GM19452 (cell line): ENCODE measurements at regions not wholly inside any gene's neighbourhood (a gene's known extent, or its start where the extent isn't known, plus 50 kb on each side); places are given as distances from the start of the nearest gene placed in this dataset.

Source experiments
- ATAC-seq: cut with Tn5 transposase; IDR thresholded peaks from one replicate; pipeline ENCODE4 v1.9.1; 2021; ENCODE audit not compliant: unreplicated experiment

DNA sequence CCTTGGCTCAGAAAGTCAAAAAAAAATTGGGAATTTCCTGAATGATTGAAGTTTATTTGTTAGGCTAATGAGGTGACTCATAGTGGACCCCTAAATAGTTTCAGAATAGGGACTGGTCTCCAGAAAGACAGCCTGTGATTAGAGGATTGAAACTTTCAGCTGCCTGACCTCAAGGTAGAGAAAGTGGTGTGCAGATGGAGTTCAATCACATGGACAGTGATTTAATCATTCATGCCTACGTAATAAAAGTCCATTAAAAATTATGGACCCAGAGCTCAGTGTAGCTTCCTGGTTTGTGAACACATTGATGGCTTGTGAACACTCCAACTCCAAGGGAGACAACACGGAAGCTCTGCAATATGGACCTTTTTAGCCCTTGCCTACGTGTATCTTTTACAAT, 533.2 kb upstream of the PCDH9 start:
- no peak for ATAC-seq

DNA sequence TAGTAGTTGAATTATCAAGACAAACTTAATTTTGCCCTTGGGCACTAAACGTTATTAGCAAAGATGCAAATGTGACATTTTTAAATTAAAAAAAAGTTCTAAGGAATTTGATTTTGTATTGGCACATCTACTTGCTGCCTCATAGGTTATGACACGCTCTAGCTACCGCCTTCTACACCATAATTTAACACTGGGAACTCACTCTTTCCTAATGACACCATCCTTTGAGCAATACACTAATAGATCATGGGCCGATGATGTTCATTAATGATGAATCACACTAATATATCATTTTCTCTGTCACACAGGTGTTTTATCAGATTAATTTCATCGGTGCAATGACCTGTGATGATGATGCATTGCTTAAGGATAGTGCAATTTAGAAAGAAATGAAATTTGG, 528.8 kb upstream of the PCDH9 start:
- ATAC-seq: no peak

DNA sequence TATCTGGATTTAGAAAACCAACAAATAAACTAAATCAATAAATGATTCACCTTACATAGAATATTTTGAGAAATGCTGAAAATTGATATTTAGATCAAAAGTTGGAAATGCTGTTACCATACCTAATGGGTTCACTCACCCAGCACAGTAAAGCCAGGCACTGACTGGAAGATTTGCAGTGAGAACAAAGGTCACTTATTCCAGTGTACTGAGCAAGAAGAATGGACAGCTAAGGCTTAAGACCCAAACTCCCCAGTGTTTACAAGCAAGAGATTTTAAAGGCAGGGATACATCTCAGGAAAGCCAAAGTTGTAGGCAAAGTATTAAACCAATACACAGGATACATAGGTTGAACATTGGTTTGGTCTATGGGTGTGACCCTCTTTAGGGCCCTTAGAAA, 523.9 kb upstream of the PCDH9 start:
- ATAC-seq: no peak

DNA sequence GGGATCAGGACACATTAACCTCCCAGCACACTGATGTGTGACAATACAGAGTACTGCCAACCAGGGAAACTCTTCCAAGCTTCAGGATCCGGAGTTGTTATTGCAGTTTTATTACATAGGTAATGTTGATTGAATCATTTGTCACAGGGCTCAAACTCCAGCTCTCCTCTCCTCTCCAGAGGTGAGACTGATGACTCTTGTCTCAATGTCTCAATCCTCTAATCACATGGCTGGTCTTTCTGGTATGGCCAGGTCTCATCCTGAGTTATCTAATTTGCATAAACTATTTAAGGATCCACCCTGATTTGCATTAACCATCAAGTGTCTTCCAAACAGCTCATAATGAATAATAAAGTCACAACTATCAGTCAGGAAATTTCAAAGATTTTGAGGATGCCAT, 522.6 kb upstream of the PCDH9 start:
- ATAC-seq: no peak

DNA sequence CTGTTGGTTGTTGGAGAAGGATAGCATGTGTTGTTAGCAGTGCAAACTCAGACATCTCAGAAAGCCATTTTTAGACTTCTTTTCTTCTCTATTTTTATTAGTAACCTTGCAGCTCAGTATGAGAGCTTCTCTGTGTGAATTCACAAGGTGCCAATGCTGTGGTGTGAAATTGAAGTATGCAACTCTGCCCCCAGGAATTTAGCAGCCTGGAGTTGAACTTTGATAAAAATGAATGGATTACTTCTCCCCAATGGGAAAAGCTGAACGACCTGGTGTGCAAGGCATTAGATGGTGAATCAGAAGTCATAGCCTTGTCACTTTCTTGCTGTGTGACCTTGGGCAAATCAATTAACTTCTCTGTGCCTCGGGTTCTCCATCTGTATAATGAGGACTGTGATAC, 512.3 kb upstream of the PCDH9 start:
- ATAC-seq: no peak

DNA sequence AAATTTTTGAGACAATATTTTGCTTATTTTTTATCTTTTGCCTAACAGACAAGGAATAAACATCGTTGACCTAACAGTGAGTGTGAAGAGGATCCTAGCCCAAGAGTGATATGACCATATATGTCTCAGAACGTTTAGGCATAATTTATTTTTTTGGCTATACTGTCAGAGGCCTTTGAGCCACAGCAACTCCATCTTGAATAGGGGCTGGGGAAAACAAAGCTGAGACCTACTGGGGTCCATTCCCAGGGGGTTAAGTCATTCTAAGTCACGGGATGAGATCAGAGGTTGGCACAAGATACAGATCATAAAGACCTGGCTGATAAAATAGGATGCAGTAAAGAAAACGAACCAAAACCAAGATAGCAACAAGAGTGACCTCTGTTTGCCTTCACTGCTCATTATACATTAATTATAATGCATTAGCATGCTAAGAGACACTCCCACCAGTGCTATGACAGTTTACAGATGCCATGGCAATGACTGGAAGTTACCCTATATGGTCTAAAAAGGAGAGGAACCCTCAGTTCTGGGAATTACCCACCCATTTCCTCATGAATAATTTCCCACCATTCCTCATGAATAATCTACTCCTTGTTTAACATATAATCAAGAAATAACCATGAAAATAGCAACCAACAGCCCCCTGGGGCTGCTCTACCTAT, 510.9 kb upstream of the PCDH9 start:
- no peak for ATAC-seq

DNA sequence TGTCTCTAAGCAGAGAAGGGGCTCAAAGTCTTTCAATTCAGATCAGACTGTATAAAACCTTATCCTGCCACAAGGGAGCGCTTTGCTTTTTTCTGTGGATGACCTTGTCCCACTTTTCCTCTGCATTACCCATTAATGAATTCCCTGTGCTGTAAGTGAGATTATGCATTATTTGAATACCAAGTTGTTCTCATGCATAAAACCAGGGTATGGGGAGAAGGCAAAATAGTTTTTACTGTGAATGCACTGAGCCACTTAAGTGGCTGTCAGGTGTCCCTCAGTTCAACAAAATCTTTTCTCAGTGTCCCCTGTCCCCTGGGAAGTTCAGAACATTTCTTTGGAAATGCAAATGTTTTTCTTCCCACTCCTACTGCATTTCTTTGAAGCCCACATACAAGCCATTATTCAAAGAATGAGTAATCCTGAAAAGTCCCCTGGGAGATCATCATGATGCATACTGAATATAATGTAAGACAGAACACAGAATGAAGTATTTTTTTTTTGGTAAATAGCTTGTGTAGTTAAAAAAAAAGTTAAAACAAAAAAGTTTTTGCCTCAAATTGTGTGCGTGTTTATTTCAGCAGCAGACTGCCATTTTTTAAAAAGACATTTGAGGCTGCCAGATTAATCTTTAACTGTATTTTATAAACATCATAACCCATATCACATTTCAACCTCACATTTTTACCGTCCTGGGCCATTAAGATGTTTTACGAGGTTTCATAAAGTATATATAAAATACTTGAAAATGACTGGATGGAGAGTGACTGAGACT, 506.7 kb upstream of the PCDH9 start:
- no peak for ATAC-seq

DNA sequence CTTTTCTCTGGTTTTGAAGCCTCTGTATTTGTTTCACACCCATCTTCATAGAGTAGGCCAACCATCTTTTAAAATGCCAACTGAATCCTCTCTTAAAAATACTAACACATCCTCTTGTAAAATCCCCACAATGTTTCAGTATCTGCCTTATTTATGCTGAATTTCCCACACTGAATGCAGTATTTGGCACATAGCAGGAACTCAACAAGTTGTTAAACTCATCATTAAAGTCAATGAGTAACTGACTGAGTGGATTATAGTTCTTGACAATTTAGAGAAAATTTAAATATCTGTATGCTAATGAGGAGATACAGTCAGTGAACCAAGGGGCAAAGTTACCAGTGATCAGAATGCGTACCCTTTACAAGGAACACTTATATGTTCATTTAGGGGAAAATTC, 505.5 kb upstream of the PCDH9 start:
- no peak for ATAC-seq

DNA sequence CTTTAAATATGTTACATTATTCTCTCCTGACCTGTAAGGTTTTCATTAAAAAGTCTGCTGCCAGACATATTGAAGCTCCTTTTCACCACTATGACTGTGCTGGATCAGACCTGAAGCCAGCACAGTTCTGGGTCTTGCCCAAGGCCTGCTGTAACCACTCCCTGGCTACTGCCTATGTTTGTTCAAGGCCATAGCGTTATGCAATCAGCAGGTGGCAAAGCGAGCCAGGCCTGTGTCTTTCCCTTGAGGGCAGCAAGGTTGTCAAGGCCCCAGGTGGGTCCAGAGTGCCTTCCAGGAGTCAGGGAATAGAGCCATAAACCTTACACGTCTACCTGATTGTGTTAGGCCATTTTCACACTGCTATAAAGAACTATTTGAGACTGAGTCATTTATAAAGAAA, 496.8 kb upstream of the PCDH9 start:
- no peak for ATAC-seq

DNA sequence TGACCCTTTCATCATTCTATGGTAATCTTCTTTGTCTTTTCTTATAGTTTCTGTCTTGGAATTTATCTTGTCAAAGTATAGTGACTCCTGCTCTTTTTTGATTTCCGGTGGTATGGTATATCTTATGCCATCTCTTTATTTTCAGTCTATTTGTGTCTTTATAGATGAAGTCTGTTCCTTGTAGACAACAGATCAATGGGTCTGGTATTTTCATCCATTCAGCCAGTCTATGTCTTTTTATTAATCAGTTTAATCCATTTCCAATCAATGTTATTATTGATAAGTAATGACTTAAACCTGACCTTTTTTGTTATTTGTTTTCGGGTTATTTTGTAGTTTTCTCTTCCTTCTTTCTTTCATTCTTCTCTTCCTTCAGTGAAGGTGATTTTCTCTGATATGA, 495.9 kb upstream of the PCDH9 start:
- ATAC-seq: no peak

DNA sequence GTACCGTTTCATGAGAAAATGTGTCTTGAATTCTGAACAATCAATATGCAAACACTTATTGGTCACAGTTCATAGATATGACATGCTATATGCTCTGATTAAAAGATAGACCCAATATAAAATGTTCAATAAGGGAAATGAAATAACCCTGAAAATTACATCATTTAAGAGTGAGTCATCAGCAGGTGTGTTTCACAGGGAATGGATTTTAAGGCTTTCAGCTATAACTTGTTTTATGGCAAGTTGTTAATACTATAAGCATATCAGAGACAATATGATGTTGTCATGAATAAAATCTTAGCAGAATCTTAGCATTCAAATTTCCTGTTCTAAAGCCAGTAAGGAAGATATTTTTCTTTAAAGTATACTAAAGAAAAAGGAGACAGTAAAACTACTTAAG, 483.4 kb upstream of the PCDH9 start:
- ATAC-seq: no peak

DNA sequence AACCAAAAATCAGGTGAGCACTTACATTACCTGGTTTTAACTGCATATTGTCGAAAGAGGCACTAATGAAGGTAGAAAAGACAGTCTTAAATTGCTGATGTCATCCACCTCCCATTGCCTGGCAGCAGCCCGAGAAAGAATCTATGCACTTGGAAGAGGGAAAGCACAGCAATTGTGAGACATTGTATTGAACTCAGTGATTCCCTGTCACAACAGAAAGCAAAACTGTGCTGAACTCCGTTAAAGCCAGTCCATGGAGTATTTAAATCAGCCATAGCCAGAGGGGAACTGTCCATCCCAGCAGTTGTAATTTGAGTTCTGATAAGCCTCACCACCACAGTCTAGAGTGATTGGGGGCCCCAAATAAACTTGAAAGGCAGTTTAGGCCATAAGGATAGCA, 466.6 kb upstream of the PCDH9 start:
- no peak for ATAC-seq

DNA sequence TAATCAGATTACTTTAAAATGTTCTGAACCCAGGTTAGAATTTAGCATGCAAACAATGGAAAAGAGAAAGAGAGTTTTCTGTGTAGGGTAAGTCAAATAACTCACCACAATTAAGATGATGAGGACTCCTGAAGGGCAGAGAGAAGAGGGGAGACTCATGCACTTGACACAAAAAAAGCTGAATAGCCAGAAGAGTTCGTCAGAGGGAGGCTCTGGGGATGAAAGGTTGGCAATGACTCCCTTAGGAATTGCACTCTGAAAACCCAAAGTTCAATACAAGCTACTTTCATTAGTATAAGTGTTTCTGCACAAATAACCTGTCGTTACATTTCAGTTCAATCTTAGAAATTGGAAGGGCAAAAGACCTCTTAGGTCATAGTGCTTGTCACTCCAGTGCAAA, 434.4 kb upstream of the PCDH9 start:
- no peak for ATAC-seq

DNA sequence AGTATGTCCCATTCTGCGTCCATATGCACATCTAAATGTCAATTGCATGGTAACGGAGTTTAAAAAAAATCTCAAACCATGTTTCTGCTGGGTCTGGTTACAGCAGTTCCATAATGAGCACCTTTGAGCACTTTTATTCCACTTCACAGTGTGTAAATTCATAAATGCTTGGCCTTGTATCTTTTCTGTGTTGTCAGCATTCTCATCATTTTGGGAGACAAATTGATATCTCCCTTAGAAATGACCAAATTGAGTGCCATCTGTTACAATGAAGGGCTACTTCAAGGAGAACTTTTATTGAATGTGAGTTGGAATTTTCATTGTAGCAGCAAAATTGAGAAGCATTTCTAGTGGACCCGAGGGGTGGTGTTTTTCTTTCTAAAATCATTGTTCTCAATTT, 432.9 kb upstream of the PCDH9 start:
- no peak for ATAC-seq

DNA sequence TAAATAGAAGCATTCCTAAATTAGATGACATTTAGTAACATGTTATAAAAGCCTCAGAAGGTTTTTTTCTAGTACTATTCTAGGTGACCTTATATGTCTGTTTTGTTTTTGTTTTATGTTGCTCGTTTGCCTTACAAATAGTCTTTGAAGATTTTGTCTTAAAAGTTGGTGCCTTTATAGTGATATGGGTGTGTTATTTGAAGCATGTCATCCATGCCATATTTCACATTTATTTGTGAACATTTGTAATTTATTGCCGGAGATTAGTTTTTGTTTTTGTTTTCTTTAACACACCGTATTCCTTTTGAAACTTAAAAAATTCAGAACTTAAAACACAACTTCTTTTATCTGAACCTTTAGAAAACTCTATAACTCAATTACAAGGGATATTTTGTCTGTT, 422.8 kb upstream of the PCDH9 start:
- ATAC-seq: no peak

DNA sequence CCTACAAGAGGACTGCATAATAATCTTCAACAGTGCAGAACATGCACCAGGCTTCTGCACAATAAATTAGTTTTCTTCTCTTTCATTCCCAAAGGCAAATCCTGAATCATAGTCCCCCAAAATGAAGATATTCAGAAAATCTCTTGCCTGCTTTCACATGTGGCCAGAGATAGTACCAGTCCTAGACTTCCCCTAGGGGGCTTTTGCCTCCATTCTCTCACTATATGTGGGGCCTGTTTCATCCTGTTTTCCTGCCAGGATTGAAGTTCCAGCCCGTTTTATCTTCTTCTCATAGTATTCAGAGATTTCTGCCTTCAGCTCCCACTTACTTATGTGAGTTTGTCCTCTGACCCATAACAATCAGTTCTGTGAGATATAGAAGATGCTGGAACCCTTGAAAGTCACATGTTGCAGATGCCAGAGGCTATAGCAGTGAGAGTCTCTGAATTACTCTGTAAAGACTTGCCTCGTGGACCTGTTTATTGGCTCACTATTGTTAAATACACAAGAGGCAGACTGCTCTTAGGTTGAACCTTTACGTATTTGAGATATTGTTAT, 421.9 kb upstream of the PCDH9 start:
- no peak for ATAC-seq

DNA sequence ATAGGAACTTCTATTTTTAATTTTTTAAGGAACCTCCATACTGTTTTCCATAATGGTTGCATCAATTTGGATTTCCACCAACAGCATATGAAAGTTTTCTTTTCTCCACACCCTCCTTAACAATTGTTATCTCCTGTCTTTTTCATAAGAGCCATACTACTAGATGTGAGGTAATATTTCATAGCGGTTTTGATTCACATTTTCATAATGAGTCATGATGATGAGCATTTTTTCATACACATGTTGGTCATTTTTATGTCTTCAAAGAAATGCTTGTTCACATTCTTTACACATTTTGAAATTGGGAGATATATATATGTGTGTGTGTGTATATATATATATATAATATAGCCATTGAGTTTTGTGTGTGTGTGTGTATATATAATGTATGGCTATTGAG, 420.3 kb upstream of the PCDH9 start:
- no peak for ATAC-seq

DNA sequence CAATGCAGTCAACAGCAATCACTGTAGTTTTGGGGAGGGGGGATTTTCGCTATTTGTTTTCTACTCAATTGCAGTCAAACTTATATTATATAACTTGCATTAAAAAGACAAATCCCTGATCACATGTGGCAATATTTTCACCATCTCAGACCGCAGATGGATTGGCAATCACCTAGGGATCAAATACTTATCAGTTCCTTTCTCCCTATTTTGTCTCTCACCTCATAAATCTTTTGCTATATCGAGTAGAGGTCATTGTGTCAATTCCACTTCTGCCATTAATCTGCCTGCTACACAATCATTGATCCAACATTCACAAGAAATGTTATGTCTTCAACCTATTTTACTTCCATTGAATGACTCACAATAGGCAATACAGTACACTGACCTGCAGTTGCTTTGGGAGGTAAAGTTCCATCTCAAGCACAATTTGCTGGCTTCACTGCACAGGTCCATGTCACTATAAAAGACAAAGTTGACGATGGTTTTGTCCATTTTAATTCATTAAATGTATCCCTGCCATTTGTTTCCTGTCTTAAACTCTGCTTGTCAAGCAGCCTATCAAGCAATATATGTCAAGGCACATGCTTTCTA, 415.8 kb upstream of the PCDH9 start:
- ATAC-seq: no peak

DNA sequence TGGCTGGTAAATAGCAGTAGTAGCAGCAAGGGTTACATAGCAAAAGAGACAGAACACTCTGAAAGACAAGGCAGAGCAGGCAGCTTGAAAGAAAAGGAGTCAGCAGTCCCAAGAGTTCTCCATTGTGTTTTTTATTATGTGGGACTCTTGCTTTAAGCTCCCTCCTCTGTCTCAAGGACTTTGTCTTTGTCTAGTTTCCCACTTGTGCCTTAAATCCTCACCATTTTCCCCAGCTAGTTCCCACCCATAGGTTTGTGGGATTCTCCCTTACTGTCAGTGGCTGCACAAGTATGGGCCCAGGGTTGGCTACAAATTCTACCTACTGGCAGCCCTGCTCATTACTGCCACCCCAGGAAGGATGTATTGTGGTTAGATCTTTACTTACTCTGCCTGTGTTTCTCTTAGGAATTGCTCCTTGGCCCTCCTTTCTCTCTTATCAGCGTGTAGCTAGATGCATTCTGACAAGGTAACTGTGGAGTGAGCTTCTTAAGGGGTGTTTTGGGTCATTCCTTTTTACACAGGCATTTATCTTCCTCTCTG, 413.4 kb upstream of the PCDH9 start:
- no peak for ATAC-seq

DNA sequence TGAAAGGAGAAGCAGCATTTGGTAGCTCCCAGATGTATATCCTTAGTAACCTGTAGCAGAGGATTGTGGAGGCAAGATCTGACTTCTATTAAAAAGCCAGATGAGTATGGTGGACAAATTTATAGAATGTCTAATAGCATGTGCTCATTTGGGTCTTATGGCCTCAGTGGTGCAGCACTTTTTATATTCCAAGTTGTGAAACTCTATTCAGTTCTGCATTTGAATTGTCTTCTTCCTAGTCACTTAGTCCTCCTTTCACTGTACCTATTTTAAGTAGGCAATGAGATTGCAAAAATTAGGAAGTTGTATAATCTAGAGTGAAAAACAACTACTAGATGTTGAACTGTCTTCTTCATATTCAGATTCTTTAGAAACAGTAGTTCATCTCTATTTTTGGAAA, 412.5 kb upstream of the PCDH9 start:
- ATAC-seq: no peak

DNA sequence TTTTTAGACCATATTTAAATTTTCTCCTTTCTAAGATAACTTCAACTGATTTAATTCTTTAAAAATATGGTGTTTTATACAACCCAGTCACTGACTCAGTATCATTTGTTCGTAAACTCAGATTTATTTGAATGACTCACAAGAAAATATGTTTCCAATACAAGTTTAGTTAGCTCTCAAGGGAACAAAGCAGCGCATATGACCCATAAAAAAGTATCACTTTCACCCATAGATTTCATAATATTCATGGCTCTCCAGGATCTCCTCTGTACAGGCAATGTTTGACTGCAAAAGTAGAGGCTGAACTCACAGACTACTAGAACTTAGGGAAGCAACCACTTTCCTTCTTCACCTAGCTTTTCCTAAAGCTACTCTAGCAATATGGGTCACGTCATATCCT, 405.6 kb upstream of the PCDH9 start:
- no peak for ATAC-seq

DNA sequence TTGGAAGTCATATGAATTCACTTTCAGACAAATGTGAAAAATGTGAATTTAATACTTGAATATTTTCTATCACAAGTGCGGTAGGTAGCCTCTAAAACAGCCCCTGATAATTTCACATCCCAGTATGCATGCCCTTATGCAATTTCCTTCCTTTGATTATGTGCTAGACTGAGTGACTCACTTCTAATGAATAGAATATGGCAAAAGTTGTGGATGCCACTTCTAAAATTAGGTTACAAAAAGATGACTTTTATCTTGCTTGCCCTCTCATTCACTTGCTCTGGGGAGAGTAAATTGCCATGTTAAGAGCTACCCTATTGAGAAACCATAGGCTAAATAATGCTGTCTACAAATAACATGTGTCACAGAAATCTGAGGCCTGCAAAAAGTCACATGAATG, 402.5 kb upstream of the PCDH9 start:
- ATAC-seq: no peak
